Right forelimb (tissue), 1 donor: ENCODE measurements at regions not wholly inside any gene's neighbourhood (a gene's known extent, or its start where the extent isn't known, plus 50 kb on each side); places are given as distances from the start of the nearest gene placed in this dataset.
"Not testable (repeated sequence)": the region's sequence is repeated elsewhere in the genome, so short reads cannot be mapped to it uniquely, and the experiment has no call there.

Source experiments
- DNase-seq: peaks from one replicate; pipeline ENCODE4 v3.0.0-alpha.2; 2018

GRCh38 chr10:3658766-3659165 lies 126.2 kb downstream of the KLF6 start:
- no peak for DNase-seq

GRCh38 chr10:3656214-3656613 lies 128.8 kb downstream of the KLF6 start:
- no peak for DNase-seq

- no peak for DNase-seq
Observed at GRCh38 chr10:3655528-3655927, 129.5 kb downstream of the KLF6 start.

DNA sequence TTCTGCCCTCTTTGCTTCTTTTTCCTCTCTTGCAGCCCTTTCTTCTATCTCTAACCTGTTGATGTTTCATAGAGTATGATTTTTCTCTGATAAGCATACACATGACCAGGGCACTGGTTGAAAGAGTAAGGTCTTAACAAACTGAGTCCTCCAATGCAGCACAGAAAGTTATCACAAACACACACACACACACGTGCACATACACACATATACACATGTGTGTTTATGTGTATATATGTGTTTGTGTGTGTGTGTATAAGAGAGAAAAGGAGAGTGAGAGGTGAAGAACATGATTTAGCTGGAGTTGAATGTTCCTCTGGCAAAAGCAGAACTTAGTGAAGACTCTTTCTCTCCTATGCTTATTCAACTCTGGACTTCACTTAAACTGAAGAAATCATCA lies 130.0 kb downstream of the KLF6 start:
- no peak for DNase-seq

- DNase-seq, result no peak
Observed at GRCh38 chr10:3654496-3654895, 130.5 kb downstream of the KLF6 start.

- not testable (repeated sequence) for DNase-seq
Observed at GRCh38 chr10:3653303-3653702, 131.7 kb downstream of the KLF6 start.

DNA sequence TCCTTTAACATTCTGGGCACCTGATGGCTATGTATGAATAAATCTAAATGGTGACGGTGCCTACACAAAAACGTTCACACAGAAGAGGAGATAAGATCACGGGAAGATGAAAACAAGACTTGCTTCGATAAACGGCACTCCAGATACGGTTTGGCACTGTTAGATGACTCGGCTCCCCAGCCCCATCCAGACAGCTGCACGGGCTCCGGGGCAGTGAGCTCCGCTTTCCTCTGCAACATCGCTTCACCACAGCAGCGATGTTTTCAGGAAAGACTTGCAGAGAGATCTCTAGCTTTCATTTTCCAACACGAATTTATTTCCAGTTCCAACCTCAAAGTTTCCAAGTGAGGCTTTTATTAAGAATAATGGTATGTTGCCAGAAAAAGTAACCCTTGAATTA lies 132.1 kb downstream of the KLF6 start:
- DNase-seq, result no peak

GRCh38 chr10:3651969-3652653 lies 132.9 kb downstream of the KLF6 start:
- DNase-seq, result no peak

DNA sequence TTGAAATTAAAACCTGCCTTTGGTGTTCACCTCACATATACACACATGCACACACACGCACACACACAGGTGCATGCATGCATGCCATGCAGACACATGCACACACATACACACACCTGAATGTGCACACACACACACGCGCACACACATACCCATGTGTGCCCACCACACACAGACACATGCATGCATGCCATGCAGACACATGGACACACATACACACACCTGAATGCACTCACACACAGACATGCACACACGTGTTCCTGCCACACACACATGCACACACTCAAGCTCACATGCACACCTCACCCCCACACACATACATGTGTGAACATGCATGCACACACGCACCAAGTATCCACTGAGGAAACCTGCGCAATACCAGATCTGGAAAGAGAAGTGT lies 136.4 kb downstream of the KLF6 start:
- no peak for DNase-seq

DNA sequence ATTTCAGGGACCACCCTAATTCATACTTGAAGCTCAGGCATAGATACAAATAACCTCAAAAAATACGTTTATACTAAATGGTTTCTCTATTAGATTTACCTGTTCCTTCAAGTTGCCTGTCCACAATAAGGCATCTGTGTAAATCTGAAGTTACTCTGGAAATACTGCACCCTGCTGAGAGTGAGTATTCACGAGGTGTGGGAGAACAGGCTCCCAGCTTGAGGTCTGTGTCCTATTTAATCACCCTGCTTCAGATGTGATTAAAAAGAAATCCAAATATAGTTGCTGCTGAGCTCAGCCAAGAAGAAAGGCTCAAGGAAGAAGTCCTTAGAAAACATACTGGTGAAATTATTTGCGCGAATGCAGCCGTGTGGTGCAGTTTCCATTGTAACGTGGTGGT lies 136.8 kb downstream of the KLF6 start:
- DNase-seq, result no peak

GRCh38 chr10:3647074-3647473 lies 137.9 kb downstream of the KLF6 start:
- no peak for DNase-seq

DNA sequence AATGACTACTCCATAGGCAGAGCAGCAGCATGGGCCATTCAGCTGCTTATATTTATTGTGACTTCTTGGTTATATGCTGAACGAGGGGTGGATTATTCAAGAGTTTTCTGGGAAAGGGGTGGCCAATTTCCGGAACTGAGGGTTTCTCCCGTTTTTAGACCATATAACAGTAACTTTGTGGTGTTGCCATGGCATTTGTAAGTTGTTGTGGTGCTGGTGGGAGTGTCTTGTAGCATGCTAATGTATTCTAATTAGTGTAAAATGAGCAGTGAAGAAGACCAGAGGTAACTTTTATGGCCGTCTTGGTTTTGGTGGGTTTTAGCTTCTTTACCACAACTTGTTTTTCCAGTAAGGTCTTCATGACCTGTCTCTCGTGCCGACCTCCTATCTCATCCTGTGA lies 139.6 kb downstream of the KLF6 start:
- DNase-seq, result no peak

DNA sequence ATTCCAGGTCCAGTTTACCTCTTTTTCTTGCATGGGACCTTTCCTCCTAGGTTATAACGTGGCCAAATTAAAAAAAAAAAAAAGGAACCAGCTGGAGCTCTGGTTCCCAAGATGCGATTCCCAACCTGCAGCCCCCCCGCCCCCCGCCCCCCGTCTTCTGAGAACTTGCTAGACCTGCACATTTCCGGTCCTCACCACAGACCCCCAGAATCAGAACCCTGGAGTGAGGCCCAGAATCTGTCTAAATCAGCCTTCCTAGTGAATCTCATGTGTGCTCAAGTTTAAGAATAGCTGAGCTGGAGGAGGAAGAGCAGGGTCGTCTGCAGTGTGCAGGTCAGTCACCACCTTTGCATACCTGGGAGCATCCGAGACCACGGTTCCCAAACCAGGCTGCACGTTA lies 144.2 kb downstream of the KLF6 start:
- no peak for DNase-seq

DNA sequence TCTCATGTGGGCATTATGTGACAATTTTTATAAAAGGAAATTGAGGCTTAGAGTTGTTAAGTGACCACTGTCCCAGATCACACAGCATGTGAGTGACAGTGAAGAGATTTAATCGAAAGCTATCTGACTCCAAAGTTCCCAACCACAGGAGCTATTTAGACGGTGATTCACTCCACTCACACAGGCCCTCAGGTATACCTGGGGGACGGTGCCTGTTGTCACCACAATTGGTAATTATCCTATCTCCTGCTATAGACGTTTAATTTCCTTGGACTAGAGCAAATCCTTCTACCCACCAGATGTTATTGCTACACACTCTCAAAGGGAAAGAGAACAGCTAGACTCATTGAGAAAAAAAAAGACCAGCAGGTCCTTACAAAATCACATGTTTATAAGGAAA lies 145.5 kb downstream of the KLF6 start:
- no peak for DNase-seq

DNA sequence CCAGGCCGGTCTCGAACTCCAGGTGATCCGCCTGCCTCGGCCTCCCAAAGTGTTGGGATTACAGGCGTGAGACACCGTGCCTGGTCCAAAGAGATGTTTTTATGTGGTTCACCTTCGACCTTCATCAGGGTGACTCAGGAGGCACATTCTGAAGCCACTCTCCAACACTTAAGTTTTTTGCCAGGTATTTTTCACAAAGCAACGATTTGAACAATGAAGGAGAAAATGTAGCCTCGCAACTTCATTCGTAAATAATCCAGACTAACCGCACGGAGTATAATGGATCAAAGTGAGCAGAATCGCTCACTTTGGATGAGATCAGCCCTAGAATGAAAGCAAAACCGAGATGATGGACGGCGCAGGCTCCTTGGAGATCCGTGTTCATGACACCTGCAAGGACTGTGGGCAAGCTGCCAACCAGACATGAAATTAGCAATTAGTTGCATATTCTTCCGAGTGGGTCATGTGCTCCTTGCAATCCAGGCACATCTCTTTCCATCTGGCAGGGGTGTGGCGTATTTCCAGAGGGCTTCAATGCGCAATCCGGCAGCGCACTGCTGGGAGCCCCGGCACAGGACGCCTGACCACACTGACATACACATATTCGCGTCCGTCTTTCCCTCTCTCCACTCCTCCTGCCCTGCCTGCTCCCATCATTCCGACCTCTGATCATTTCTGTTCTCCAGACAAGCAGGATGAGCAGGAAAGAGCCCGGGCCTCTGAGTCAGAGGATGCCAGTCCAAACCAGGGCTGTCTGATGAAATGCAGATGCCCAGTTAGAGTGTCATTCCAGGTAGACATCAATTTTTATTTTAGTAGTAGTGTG lies 148.4 kb downstream of the KLF6 start:
- DNase-seq, result no peak

- DNase-seq, result no peak
Observed at GRCh38 chr10:3635697-3636096, 149.3 kb downstream of the KLF6 start.

- no peak for DNase-seq
Observed at GRCh38 chr10:3635211-3635671, 149.8 kb downstream of the KLF6 start.

- not testable (repeated sequence) for DNase-seq
Observed at GRCh38 chr10:3634646-3635045, 150.4 kb downstream of the KLF6 start.

GRCh38 chr10:3631701-3632330 lies 153.2 kb downstream of the KLF6 start:
- DNase-seq, result no peak

GRCh38 chr10:3631291-3631690 lies 153.7 kb downstream of the KLF6 start:
- no peak for DNase-seq

GRCh38 chr10:3625959-3626751 lies 158.9 kb downstream of the KLF6 start:
- DNase-seq, result no peak

DNA sequence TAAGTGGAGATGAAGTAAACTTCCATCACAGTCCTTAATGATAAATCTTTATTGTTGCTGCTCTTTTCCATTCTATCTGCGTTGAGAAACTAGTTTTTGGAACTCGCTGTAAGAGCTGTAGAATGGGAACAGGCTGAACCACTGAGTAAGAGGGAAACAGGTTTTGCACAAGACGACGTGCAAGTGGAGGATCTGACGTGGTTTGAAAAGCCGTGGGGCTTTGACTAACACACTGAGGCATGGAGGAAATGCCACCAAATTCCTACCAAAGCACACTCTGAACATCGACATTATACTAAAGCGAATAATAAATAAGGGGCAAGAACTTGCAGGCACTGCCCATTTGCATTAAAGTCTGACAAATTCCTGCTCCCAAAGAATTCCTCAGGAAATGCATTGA lies 160.6 kb downstream of the KLF6 start:
- DNase-seq, result no peak

- DNase-seq, result peak; percentile 47
Observed at GRCh38 chr10:3623746-3624145, 161.3 kb downstream of the KLF6 start.
